GM21576 (cell line): ENCODE measurements at regions not wholly inside any gene's neighbourhood (a gene's known extent, or its start where the extent isn't known, plus 50 kb on each side); places are given as distances from the start of the nearest gene placed in this dataset.

Experiments
- ATAC-seq: cut with Tn5 transposase; IDR thresholded peaks from one replicate; pipeline ENCODE4 v1.9.1; 2021; ENCODE audit warnings: mild to moderate bottlenecking, moderate library complexity; ENCODE audit not compliant: unreplicated experiment

GRCh38 chr3:8451696-8452095 lies 49.9 kb upstream of the LMCD1 start:
- ATAC-seq, result no peak
